NCI-H187 (cell line): ENCODE measurements at regions not wholly inside any gene's neighbourhood (a gene's known extent, or its start where the extent isn't known, plus 50 kb on each side); places are given as distances from the start of the nearest gene placed in this dataset.

Experiments used
- DNase-seq, 2 experiments: peaks; one replicate each; lab custom pipeline; 2025; lab: John Stamatoyannopoulos, UW

DNA sequence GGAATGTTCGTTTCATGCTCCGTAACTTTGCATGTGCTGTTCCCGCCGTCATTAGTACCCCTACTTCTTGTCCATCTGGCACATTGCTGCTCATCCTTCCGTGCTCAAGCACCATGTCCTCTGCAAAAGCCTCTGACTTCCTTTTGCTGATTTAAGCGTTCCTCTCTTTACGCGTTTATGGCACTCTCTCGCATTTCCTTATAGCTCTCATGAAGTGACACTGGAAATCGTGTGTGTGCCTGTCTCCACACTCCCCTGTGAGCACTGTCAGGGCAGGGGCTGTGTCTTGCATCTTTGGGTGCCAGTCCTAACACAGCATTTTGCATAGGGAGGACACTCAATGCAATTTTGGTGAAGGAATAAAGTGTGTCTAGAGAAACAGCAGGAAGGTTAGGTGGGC lies 210.6 kb upstream of the FAT1 start:
- no peak for DNase-seq

DNA sequence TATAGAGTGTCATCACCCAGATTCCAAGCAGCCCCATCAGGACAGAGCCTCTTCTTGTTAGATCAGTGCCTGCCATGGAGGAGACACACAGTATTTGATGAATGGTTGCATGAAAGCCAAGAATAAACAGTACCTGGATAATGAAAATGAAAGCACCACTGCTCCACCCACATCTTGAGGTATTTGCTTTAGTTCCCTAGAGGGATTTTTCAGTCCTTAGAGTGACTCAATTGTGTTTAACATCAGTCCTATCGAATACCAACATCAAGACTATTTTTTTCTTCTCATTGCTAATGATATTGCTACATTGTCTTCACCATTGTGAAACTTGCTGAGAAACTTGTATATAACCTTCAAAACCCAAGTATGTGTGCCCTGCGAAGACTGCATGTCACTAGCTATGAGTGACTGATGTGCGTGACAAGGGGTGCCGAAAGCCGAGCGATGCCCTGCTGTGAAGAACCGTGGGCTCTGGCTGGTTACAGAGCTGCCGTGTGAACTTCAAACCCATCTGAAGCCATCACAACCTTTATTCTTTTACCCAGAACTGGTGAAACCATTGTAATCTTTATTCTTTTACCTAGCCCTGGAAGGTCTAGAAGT lies 211.3 kb upstream of the FAT1 start:
- DNase-seq: no peak

DNA sequence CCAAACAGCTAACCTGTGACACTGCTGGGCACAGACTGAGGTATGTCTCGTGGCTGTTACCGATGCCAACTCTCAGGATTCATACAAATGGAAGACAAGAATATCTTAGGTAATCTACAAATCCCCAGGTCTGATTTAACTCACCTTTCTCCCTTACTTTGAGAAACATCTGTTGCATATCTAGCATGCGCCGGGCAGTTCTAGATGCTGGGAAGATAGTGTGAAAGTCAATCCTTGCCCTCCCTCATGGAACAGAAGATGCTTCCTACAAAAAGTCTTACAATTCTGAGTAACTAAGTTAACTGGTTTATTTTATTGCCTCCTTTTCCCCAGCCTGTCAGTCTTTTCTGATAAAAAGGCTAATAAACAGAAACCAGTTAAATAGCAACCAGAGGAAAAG lies 212.2 kb upstream of the FAT1 start:
- no peak for DNase-seq

DNA sequence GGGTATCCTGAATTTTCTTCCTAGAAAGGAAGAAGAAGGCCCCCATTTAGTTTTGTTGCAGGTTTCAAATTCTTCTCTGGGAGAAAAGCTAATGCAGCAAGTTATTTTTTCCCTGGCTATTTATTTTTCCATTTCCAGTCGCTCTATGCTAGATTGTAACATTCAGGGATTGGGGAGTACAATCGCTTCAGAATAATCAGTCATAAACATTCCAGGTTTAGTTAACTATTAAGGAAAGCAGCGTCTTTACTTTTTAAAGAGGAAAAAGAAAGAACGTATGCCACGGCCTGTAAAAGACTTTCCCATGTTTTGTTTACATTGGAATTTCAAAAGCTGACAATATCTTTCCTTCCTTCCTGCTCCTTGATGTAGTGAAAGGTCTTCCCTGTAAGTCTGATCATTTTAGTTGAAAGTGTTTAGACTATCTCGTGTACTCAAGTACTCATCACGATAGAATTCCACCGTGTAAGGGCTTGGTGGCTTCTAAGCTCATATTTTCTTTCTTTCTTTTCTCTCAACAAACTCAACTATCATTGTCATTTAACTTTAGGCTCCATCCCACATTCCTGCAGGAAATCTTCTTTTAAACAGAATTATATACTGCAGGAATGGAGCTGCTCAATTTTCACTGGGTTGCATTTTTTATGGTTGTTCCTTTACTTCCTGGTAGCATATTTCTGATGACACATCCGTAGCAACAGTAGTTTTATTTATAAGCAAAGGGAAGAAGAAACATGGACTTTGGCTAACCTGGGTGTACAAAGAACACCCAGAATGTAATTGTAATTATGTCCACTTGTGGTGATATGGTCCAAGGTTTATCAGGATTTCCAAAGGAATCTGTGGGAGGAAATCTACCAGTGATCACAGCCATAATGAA lies 213.1 kb upstream of the FAT1 start:
- DNase-seq: no peak

DNA sequence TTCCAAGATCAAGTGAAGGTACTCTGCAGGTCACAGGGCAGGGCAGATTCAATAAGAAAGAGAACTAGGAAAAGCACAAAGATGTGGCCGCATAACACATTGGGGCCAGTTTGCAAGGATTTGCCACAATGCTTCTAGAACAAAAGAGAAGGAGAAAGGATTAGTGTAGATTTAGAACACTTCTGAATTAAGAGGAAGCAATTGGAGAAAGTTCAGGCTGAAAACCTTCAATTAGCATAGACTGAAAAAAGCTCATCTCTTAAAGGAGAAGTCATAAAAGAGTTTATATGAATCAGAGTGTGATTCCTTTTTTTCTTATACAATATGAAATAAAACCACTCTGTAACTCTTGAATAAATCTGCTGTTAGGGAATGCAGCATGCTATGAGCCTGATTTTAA lies 215.6 kb upstream of the FAT1 start:
- DNase-seq: no peak

DNA sequence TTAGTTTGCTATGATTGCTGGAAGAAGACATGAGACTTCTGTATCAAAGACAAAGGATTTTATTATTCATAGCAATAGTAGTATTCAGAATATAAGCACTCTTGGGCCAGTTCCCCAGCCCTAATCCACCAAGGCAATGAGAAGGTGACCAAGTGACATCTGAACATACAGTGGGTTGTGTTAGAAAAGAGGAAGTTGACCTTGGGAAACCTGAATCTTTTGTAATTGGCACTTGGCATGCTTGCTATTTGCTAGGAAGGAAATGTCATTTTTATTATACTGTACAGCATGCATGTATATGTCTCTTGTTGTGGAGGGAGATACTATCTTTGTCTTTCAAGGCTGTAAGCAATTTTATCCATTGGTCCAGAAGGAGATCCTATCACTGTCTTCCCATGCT lies 216.1 kb upstream of the FAT1 start:
- no peak for DNase-seq

DNA sequence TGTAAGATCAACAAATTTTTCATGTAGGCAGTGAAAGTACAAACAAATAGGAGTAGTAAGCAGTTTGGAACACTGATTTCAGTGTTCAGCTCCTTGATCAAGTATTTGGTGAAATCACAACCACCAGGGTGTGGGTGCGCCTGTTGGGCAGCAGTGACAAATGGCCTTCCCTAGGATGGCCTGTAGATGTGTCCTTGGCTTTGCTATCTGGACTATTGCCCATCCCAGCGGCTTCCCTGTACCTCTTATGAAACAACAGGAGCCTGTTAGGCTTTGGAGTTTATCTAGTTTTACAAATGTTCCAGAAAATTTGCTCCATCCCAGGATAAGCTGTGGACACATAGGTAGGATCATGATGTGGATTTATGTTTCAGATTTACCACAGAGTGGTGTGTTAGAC lies 216.8 kb upstream of the FAT1 start:
- no peak for DNase-seq

DNA sequence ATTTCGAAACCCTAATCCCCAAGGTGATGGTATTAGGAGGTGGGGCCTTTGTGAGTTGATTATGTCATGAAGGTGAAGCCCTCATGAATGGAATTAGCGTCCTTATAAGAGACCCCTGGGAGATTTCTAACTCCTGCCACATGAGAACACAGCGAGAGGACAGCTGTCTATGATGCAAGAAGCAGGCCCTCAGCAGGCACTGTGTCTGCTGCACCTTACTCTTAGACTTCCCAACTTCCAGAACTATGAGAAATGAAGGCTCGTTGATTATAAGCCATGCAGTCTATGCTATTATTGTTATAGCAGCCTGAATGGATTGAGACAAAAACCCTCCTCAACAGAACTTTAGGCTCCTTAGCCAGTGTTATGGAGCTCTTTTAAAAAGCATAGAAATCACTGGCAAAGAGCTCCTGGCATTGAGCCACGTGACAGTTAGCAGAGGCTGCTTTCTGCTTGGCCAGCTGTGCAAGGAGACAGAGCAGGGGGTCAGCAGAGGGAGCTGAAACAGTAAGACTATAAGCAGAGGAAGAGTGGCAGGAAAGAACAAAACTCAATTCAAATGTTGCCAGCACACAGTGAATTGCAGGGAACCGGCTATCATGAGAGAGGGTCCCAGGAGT lies 219.2 kb upstream of the FAT1 start:
- DNase-seq: no peak

DNA sequence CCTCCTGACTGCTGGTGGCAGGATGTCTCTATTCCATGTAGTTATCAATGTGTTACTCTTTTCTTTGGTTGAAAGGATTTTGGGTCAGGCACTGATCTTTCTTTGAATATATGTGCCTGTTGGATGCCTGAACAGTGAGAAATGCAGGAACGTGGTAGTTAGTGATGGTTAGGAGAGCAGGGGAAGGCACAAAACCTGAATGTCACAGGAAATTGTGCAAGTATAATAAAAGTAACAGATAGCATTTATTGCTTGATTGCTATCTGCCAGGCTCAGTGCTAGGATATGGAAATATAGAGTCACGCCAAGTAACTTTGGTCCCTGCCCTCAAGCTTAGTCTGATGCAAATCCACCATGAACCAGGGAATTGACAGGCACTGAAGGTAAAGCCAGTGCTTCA lies 219.8 kb upstream of the FAT1 start:
- no peak for DNase-seq

DNA sequence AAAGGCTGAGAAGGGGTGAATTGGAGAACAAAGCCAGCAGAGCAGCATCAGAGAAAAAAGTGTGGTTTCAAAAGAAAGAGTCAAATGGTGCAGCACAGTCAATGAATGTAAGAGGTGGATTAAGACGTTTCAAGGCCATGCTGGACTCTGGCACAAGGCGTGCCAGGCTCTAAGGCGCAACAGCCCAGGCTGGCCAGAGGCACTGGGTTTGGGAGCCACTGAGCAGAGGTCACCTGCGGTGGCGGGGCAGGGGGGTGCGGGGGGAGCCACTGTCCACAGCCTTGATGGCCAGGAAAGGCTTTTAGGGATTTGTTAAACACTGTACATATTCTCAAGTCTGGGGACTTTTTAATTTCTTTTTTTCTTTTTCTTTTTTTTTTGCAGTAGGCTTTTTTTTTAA lies 222.5 kb upstream of the FAT1 start:
- no peak for DNase-seq

DNA sequence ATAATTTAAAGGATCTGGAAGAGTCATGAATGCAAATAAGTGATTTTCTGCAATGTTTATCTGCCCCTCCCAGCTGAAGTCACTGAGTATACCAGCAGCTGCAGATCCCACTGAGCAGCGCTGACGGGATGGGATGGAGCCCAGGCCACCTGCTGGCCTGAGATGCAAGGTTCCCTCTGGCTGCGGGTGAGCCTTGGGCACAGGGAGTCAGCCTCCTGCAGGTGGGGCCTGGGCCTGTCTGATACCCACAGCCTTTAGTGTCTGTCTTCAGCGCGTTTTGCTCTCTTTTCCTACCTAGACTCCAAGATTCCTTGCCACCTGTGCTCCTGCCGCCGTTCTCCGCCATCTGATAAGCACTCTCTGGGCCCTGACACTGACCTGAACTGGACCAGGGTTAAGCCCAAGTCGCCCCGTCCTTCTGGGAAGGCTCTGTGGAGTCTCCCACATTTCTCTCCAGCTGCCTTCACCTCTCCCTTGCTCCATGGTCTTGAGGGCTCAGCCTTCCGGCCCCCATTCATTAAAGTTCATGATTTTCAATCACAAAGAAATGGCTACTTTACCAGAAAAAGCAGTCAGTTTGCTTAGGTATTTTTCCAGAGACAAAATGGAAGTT lies 223.1 kb upstream of the FAT1 start:
- no peak for DNase-seq

DNA sequence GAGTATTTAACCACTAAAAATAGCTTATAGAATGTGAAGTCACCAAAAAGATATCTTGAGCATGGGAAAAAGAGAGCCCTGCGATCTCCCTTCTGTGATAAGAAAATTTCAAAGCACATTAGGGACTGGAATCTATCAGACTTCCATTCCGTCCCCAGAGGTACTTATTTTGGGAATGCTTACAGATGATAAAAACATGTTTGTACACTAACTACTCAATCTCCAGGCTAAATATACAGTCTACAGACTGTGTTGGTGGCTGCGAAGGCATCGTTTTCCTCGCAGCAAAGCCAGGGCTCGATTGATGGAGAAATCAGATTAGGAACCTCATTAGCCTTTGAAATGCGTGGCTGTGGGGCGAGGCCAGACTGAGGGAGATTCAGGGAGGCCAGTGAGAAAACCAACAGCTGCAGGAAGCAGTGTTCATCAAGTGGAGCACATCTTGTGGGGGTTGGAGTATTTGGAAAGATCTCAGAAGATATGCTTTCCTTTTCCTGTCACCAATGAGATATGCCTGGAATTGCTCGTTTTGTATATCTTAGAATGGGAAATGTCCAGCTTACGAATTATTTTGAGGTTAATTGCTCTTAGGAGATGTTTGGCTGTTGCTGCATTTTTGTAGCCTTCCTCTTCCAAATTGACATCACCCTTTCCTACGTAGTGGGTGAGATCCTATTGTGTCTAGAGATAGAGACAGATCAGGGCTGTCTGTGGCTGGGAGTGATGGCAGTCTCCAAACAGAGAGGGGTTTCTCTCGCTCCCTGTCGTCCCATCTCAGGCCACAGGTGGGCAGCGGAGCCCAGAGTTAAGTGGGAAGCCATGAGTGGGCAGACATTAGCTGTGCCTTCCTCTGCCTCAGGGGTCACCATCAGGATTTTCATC lies 224.9 kb upstream of the FAT1 start:
- no peak for DNase-seq

DNA sequence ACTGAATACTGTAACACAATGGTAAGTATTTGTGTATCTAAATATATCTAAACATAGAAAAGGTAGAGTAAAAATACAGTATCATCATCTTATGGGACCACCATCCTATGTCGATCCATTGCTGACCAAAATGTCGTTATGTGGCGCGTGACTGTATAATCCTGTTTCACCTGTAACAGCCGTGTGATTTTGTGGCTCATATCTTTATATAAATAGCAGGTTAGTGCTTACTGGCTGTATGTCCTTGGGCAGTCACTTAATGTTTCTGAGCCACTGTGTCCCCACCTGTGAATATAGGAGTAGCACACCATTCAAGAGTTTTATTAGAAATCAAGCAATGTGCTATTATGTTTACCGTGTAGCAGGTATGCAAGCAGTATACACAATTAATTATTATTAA lies 226.2 kb upstream of the FAT1 start:
- DNase-seq: no peak

DNA sequence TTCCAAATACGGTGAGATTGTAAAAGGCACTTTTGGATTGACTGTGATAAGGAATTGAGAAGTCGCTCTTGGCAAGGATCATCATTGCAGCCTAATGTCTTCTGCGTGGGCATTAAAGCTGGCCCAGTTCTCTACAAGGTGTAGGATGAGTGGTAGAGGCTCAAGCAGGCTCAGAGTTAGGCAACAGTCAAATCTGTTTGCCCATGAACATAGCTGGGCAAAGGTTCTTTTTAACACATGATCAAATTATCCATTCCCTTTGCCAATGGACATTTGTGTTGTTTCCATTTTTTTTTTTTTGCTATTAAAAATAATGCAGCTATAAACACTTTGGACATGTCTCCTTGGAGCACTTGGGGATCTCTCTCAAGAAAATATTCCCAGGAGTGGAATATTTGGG lies 229.1 kb upstream of the FAT1 start:
- DNase-seq: no peak

DNA sequence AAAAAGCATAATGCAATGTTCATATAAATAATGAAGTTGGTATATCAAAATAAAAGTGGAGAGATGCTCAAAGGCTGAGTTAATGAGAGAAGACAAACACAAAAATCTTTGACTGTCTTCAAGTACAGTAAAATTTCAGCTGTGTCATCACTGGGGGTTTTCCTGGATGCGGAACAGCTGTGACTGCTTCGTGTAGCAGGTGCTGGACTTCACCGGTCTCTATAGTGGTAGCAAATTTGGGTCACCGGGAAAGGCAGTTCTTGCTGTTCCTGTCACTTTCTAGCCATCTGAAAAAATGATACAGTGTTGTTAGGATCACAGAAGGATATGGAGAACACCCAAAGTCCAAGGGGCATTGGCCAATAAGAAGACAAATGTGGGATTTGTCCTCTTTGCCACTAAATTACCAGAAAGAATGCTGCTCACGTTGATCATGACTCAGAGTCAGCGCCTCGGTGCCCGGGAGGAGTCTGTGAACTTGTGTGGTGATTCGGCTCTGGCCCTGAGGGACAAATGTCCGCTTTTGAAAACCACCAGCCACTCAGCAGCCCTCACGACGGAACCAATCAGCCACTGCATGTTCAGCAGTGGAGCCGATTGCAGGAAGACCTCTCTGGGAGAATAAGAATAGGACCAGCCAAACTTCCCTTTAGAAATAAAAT lies 230.1 kb upstream of the FAT1 start:
- no peak for DNase-seq

DNA sequence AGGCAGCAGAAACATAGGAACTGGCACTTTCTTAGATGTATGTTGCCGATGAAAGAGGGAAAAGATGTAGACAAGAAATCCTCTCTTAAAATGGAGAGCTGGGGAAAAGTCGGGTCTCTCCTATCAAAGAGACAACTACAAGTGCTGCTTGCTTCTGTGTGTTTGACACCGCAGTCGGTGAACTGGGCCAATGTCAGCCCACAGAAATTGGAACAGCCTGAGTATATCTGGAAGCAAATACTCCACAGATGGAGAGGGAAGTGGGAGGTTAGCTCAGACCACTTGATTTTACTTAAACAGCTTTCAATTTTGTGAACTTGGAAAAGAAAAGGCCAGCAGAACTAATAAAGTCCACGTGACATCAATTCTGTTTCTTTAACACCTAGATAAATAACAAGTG lies 230.9 kb upstream of the FAT1 start:
- no peak for DNase-seq

DNA sequence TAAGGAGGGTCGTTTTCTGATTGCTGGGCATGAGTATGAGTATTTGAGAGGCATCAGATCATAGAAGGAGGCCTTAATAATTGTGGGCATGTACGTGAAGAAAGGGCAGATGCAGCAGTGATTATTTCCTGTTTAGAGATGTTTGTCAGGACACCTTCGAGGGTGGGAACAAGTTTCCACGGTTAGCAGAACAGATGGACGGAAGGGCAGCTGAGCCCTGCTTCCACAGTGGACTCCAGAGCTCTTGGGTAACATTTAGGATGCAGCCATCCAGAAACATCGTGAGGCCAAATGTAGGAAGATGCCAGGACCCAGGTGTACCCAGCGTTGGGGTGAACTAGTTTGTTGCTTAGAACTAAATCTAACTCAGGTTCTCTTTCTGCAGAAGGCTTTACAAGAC lies 231.3 kb upstream of the FAT1 start:
- no peak for DNase-seq

DNA sequence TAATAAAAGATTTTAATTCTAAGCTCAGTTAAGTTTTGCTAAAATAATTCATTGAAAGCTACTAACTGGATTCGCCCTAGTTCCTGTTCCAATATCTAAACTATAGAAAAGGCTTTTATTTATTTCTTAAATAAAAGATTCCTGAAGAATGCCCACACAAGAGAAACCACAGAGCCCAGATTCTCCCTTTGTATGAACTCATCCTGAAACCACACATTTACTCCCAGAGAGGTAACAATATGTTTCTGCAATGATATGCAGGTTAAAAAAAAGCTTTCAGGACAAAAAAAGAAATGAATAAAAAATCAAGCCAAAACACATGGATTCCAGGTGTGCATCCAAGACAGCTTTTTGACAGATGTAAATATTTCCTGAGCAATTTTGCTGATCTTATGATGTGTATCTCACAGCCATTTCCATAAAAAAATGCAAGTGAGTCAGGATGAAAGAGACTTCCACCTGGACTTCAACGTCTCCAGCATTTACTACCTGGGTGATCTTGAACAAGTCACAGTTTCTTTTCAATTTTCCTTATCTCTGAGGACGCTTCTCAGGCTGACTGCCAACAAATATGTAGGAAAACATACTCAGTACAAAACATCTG lies 234.4 kb upstream of the FAT1 start:
- DNase-seq: no peak

DNA sequence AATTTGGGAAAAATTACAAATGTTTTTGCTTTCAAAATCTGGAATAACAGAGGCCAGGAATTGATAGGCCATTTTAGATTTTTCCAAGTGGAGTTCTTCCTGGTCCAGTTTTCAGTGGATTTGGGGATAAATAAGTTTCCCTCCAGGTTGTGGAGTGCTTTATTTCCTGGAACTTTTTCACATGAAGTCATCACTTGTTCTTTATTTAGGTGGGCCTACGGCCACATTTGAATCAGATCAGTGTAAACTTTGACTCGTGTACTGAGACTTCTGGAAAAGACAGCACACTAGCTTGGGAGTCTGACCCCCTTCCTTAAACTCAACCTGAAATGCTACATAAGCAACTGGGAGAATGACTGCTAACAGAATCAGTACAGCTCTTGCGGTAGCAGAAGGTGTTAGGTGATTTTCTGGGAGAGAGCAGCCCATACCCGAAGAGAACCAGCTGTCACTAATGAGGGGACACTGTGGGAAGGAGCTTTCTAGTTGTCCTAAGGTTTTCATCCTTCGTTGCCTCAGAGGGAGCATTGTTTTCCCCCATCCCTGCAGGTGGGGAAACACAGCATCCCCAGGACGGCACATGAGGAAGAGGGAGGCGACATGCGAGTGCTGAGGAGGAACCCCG lies 235.2 kb upstream of the FAT1 start:
- DNase-seq: no peak

DNA sequence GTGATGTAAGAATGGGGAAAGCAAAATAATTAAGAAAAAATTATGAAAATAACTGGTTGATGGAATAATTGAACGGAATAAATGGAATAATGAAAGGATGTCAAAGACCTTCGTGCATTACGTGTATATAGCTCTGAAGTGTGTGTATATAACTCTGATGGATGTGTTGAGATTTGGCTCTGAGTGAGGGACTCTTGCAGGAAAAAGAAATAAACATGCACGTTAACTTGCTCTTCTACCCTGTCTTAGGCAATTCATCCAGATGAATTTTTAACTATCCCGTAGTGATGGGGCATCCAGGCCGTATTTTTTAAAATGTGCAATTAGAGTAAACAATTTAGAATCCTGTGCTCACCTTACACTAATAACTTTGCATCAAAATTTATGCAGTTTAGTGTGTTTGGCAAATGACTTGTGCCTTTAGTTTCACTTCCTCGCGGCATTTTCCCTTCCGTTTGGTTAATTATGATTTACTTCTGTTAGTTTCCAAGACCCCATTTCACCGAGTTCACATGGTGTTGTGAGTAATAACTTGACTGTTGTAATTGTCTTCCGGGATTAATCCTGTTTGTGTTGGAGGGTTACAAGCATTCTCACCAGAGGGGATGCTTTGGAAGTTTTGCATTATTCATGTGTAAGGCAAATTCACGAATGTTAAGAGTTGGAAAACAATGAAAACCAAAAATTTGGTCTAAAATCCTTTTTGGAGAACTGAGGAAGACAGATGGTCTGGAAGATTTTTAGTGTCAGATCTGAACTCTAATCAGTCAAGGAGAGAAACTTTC lies 256.5 kb upstream of the FAT1 start:
- DNase-seq: no peak
